ENCODE measurements at regions not wholly inside any gene's neighbourhood (a gene's known extent, or its start where the extent isn't known, plus 50 kb on each side); places are given as distances from the start of the nearest gene placed in this dataset.

- Histone ChIP-seq H3K18ac (ENCODE audit: insufficient read length, low read depth, low read length) (no peak overlapping the region), H4K8ac (replicated peaks; ENCODE audit: insufficient read length, low read depth, low read length) (no peak overlapping the region), H3K4me2 (ENCODE audit: insufficient read depth, insufficient read length, low read length) (no peak overlapping the region), H3T11ph (ENCODE audit: low read length) (no peak overlapping the region), H3K9ac (ENCODE audit: extremely low read depth, insufficient read length, low read length) (no peak overlapping the region), H2BK20ac (ENCODE audit: low read depth, low read length, poor library complexity, severe bottlenecking) (no peak overlapping the region), H2BK5ac (ENCODE audit: insufficient read length, low read length) (no peak overlapping the region), H3K56ac (ENCODE audit: insufficient read length, low read depth, low read length) (no peak overlapping the region), H3K27ac (ENCODE audit: insufficient read length, low read depth, low read length) (no peak overlapping the region), H4K5ac (ENCODE audit: insufficient read length, low read depth, low read length) (no peak overlapping the region), H3K4me1 (ENCODE audit: insufficient read depth, low read length) (no peaks in the 10 kb centered on the region; the same call in 1 of the 2 replicates), H2BK15ac (ENCODE audit: low read depth, low read length) (no peak overlapping the region), H3K14ac (ENCODE audit: insufficient read depth, low read length) (no peak overlapping the region), H3K4ac (ENCODE audit: low read depth, low read length) (no peak overlapping the region), H3K79me1 (ENCODE audit: insufficient read depth, low read depth, low read length, poor library complexity, severe bottlenecking) (no peaks in the 10 kb centered on the region), H4K20me1 (ENCODE audit: control insufficient read depth, insufficient read depth, insufficient read length) (no peaks in the 10 kb centered on the region), H3K9me3 (ENCODE audit: control insufficient read depth, low read depth, low read length) (no peaks in the 10 kb centered on the region), H2BK12ac (ENCODE audit: insufficient read length, low read depth, low read length) (no peak overlapping the region), H2BK120ac (ENCODE audit: low read depth, low read length, poor library complexity, severe bottlenecking) (no peak overlapping the region), H3K23ac (ENCODE audit: insufficient read length, low read depth, low read length) (no peak overlapping the region), H2AFZ (ENCODE audit: low read length) (no peak overlapping the region), H3K79me2 (ENCODE audit: insufficient read depth, low read length) (no peaks in the 10 kb centered on the region), H3K23me2 (ENCODE audit: insufficient read length, low read depth, low read length, poor library complexity, severe bottlenecking) (no peaks in the 10 kb centered on the region), H2AK5ac (ENCODE audit: insufficient read length, low read length) (no peak overlapping the region), H4K91ac (ENCODE audit: insufficient read length, low read depth, low read length) (no peak overlapping the region), H3K27me3 (ENCODE audit: insufficient read depth, low read length) (no peaks in the 10 kb centered on the region; the same call in 1 of the 2 replicates)
- H3K36me3 Mint-ChIP-seq (ENCODE audit: insufficient read depth in 1 of 3, low read depth in 3 of 3) = no peaks in the 10 kb centered on the region
- H3K9me3 Mint-ChIP-seq = no peaks in the 10 kb centered on the region; a peak in 2 of 5 replicates
- no peak for DNase-seq
- no CpG with 5 or more reads among the region's 2 CpGs for WGBS (ENCODE audit: extremely low coverage, insufficient read length, low lambda C conversion rate)
- no peak overlapping the region for H3K4me3 Mint-ChIP-seq
- no peaks in the 10 kb centered on the region; the same call in 1 of the 2 replicates for H3K27me3 Mint-ChIP-seq (ENCODE audit: low read depth)
- no peak for TF ChIP-seq CTCF (conservative IDR thresholded peaks at IDR 0.05)
- H3K27ac Mint-ChIP-seq = peak overlapping the region in 1 of 3 experiments; percentile 50; a peak in 1 of 7 replicates
- peaks cover 14 to 17% of the 10 kb centered on the region in 2 experiments for H3K4me1 Mint-ChIP-seq
These were observed 93.7 kb downstream of the MIS18A start for GRCh38 chr21:32185103-32185502.
